Activated CD4-positive, alpha-beta T cell treated with anti-CD3 and anti-CD28 coated beads for 36 hours (primary cell): ENCODE measurements at regions not wholly inside any gene's neighbourhood (a gene's known extent, or its start where the extent isn't known, plus 50 kb on each side); places are given as distances from the start of the nearest gene placed in this dataset.
"Not testable (repeated sequence)": the region's sequence is repeated elsewhere in the genome, so short reads cannot be mapped to it uniquely, and the experiment has no call there.

Source experiments
- ATAC-seq: fragments of 200-7000 bp; cut with Tn5 transposase; one replicate; pipeline ENCODE4 v1.10.0; 2021; ENCODE audit warnings: mild to moderate bottlenecking, moderate library complexity
- CTCF ChIA-PET: fragments of 350-600 bp; sonication (Branson Sonifier 250); formaldehyde crosslinking; loops from one replicate; lab custom pipeline; 2021; ENCODE audit warnings: antibody characterized with exemption; lab: Charles Lee
- POLR2A ChIA-PET: fragments of 350-600 bp; sonication (Branson Sonifier 250); formaldehyde crosslinking; loops from one replicate; lab custom pipeline; 2021; ENCODE audit warnings: antibody characterized with exemption, inconsistent platforms; lab: Charles Lee
- DNase-seq: peaks from one replicate; pipeline ENCODE4 v3.0.0-alpha.2; 2020
- H3K27ac Mint-ChIP-seq: one replicate; pipeline ENCODE4 v1.8.0; 2021; ENCODE audit warnings: mixed read lengths
- H3K27me3 Mint-ChIP-seq: one replicate; pipeline ENCODE4 v1.8.0; 2021; ENCODE audit warnings: mixed read lengths
- H3K36me3 Mint-ChIP-seq: one replicate; pipeline ENCODE4 v1.8.0; 2021; ENCODE audit warnings: low read depth, mixed read lengths
- H3K4me1 Mint-ChIP-seq: one replicate; pipeline ENCODE4 v1.8.0; 2021; ENCODE audit warnings: mixed read lengths
- H3K4me3 Mint-ChIP-seq: one replicate; pipeline ENCODE4 v1.8.0; 2021; ENCODE audit warnings: mild to moderate bottlenecking, moderate library complexity, mixed read lengths
- H3K9me3 Mint-ChIP-seq: one replicate; pipeline ENCODE4 v1.8.0; 2021; ENCODE audit warnings: low read depth, mixed read lengths
- intact Hi-C, 2 experiments: fragments of 100-400 bp; cut with DNase I in 1 of 2; cut with micrococcal nuclease in 1 of 2; formaldehyde crosslinking; loops; one replicate each; pipeline versions ENCODE4 v1.14.2 to v1.15.1; 2022 to 2024; cut with DNase I, micrococcal nuclease

GRCh38 chr13:89402211-89402610, 1731.0 kb downstream of the SLITRK5 start:
- peaks cover 4% of the 10 kb centered on the region for H3K9me3 Mint-ChIP-seq
- no peak for ATAC-seq
- no peak overlapping the region for H3K4me3 Mint-ChIP-seq

GRCh38 chr13:89406096-89406495, 1734.9 kb downstream of the SLITRK5 start:
- H3K4me1 Mint-ChIP-seq, H3K36me3 Mint-ChIP-seq, ATAC-seq, DNase-seq, intact Hi-C loops, H3K9me3 Mint-ChIP-seq, POLR2A ChIA-PET, H3K27ac Mint-ChIP-seq, H3K27me3 Mint-ChIP-seq, H3K4me3 Mint-ChIP-seq: not testable (repeated sequence)
- CTCF ChIA-PET: interaction anchor here (0.6 kb wide), 1 partner anchor 404 kb away, joined by 3 read pairs; no protein-coding TSS in a partner anchor

More at GRCh38 chr13:89402211-89402610, 1731.0 kb downstream of the SLITRK5 start:
- Mint-ChIP-seq H3K27me3 (no peaks in the 10 kb centered on the region), H3K4me1 (no peaks in the 10 kb centered on the region), H3K27ac (no peak overlapping the region), H3K36me3 (no peaks in the 10 kb centered on the region)
- DNase-seq: no peak
- ChIA-PET CTCF (no interaction called here), POLR2A (no interaction called here)
- intact Hi-C loops: no loop called here

- Mint-ChIP-seq H3K27me3 (no peaks in the 10 kb centered on the region), H3K4me1 (no peaks in the 10 kb centered on the region), H3K36me3 (no peaks in the 10 kb centered on the region), H3K9me3 (peaks cover 4% of the 10 kb centered on the region), H3K4me3 (no peak overlapping the region), H3K27ac (no peak overlapping the region)
- intact Hi-C loops: no loop called here
- no peak for ATAC-seq
- CTCF ChIA-PET: interaction anchor here (0.7 kb wide), 1 partner anchor 18 kb away, joined by 3 read pairs; no protein-coding TSS in a partner anchor
- POLR2A ChIA-PET: no interaction called here
- no peak for DNase-seq
Measured at GRCh38 chr13:89407357-89407756, 1736.2 kb downstream of the SLITRK5 start.

GRCh38 chr13:89432997-89433396, 1761.8 kb downstream of the SLITRK5 start:
- ChIA-PET CTCF (no interaction called here), POLR2A (no interaction called here)
- H3K4me3 Mint-ChIP-seq: no peak overlapping the region
- ATAC-seq (no peak), DNase-seq (no peak)
- H3K36me3 Mint-ChIP-seq: no peaks in the 10 kb centered on the region
- no peaks in the 10 kb centered on the region for H3K4me1 Mint-ChIP-seq
- H3K9me3 Mint-ChIP-seq: peaks cover 2% of the 10 kb centered on the region
- H3K27ac Mint-ChIP-seq: no peak overlapping the region
- intact Hi-C loops: no loop called here
- no peaks in the 10 kb centered on the region for H3K27me3 Mint-ChIP-seq

- intact Hi-C loops, H3K4me3 Mint-ChIP-seq, H3K27ac Mint-ChIP-seq, H3K4me1 Mint-ChIP-seq, ATAC-seq, H3K36me3 Mint-ChIP-seq, DNase-seq, CTCF ChIA-PET, POLR2A ChIA-PET, H3K9me3 Mint-ChIP-seq, H3K27me3 Mint-ChIP-seq: not testable (repeated sequence)
Measured at GRCh38 chr13:89434624-89435023, 1763.5 kb downstream of the SLITRK5 start.

GRCh38 chr13:89454681-89455080, 1783.5 kb downstream of the SLITRK5 start:
- peaks cover 6% of the 10 kb centered on the region for H3K9me3 Mint-ChIP-seq
- DNase-seq (no peak), ATAC-seq (no peak)
- CTCF ChIA-PET: no interaction called here
- POLR2A ChIA-PET: no interaction called here
- no peaks in the 10 kb centered on the region for H3K4me1 Mint-ChIP-seq
- no peaks in the 10 kb centered on the region for H3K27me3 Mint-ChIP-seq
- no peak overlapping the region for H3K27ac Mint-ChIP-seq
- intact Hi-C loops: no loop called here
- no peaks in the 10 kb centered on the region for H3K36me3 Mint-ChIP-seq
- H3K4me3 Mint-ChIP-seq: no peak overlapping the region

GRCh38 chr13:89455225-89455624, 1784.1 kb downstream of the SLITRK5 start:
- no peak overlapping the region for H3K4me3 Mint-ChIP-seq
- no peak for DNase-seq
- H3K36me3 Mint-ChIP-seq: no peaks in the 10 kb centered on the region
- H3K4me1 Mint-ChIP-seq: no peaks in the 10 kb centered on the region
- H3K9me3 Mint-ChIP-seq: peaks cover 6% of the 10 kb centered on the region
- ATAC-seq: no peak
- intact Hi-C loops: no loop called here
- ChIA-PET CTCF (no interaction called here), POLR2A (no interaction called here)
- H3K27ac Mint-ChIP-seq: no peak overlapping the region
- H3K27me3 Mint-ChIP-seq: no peaks in the 10 kb centered on the region

GRCh38 chr13:89455741-89456140, 1784.6 kb downstream of the SLITRK5 start:
- peaks cover 6% of the 10 kb centered on the region for H3K9me3 Mint-ChIP-seq
- H3K36me3 Mint-ChIP-seq: no peaks in the 10 kb centered on the region
- no peak overlapping the region for H3K4me3 Mint-ChIP-seq
- POLR2A ChIA-PET: no interaction called here
- no peaks in the 10 kb centered on the region for H3K4me1 Mint-ChIP-seq
- H3K27ac Mint-ChIP-seq: no peak overlapping the region
- intact Hi-C loops: no loop called here
- H3K27me3 Mint-ChIP-seq: no peaks in the 10 kb centered on the region
- DNase-seq (no peak), ATAC-seq (no peak)
- CTCF ChIA-PET: no interaction called here

- DNase-seq (no peak), ATAC-seq (no peak)
- ChIA-PET CTCF (no interaction called here), POLR2A (no interaction called here)
- Mint-ChIP-seq H3K36me3 (no peaks in the 10 kb centered on the region), H3K27me3 (no peaks in the 10 kb centered on the region), H3K4me1 (no peaks in the 10 kb centered on the region), H3K27ac (no peak overlapping the region), H3K4me3 (no peak overlapping the region), H3K9me3 (peaks cover 2% of the 10 kb centered on the region)
- intact Hi-C loops: no loop called here
Measured at GRCh38 chr13:89457977-89458376, 1786.8 kb downstream of the SLITRK5 start.

- ATAC-seq (no peak), DNase-seq (no peak)
- ChIA-PET CTCF (no interaction called here), POLR2A (no interaction called here)
- intact Hi-C loops: no loop called here
- Mint-ChIP-seq H3K27ac (no peak overlapping the region), H3K36me3 (no peaks in the 10 kb centered on the region), H3K4me1 (no peaks in the 10 kb centered on the region), H3K27me3 (no peaks in the 10 kb centered on the region), H3K9me3 (peaks cover 2% of the 10 kb centered on the region), H3K4me3 (no peak overlapping the region)
Measured at GRCh38 chr13:89458456-89458855, 1787.3 kb downstream of the SLITRK5 start.

GRCh38 chr13:89460895-89461294, 1789.7 kb downstream of the SLITRK5 start:
- POLR2A ChIA-PET, H3K27ac Mint-ChIP-seq, DNase-seq, H3K27me3 Mint-ChIP-seq, H3K4me3 Mint-ChIP-seq, H3K36me3 Mint-ChIP-seq, H3K9me3 Mint-ChIP-seq, CTCF ChIA-PET, H3K4me1 Mint-ChIP-seq, intact Hi-C loops, ATAC-seq: not testable (repeated sequence)

GRCh38 chr13:89465366-89465765, 1794.2 kb downstream of the SLITRK5 start:
- peaks cover 2% of the 10 kb centered on the region for H3K4me1 Mint-ChIP-seq
- H3K9me3 Mint-ChIP-seq: peaks cover 4% of the 10 kb centered on the region
- POLR2A ChIA-PET: no interaction called here
- no peaks in the 10 kb centered on the region for H3K36me3 Mint-ChIP-seq
- intact Hi-C loops: no loop called here
- DNase-seq (no peak), ATAC-seq (peak; percentile 71)
- H3K4me3 Mint-ChIP-seq: no peak overlapping the region
- H3K27ac Mint-ChIP-seq: no peak overlapping the region
- no peaks in the 10 kb centered on the region for H3K27me3 Mint-ChIP-seq
- CTCF ChIA-PET: no interaction called here

- no peak for ATAC-seq
- intact Hi-C loops: no loop called here
- no peak for DNase-seq
- Mint-ChIP-seq H3K9me3 (peaks cover 6% of the 10 kb centered on the region), H3K27ac (no peak overlapping the region), H3K4me3 (no peak overlapping the region), H3K4me1 (peaks cover 2% of the 10 kb centered on the region), H3K36me3 (no peaks in the 10 kb centered on the region), H3K27me3 (no peaks in the 10 kb centered on the region)
- ChIA-PET POLR2A (no interaction called here), CTCF (no interaction called here)
Measured at GRCh38 chr13:89468081-89468480, 1796.9 kb downstream of the SLITRK5 start.
